ENCODE measurements at regions not wholly inside any gene's neighbourhood (a gene's known extent, or its start where the extent isn't known, plus 50 kb on each side); places are given as distances from the start of the nearest gene placed in this dataset.

GRCh38 chr12:116372815-116373214 is 95.3 kb upstream of the MED13L start:
- TF ChIP-seq POLR2A (IDR thresholded peaks at IDR 0.05) (no peak), CTCF (IDR thresholded peaks at IDR 0.05) (no peak)

Measured in adrenal gland (tissue), 5 donors.